Uterus (tissue), 3 donors: ENCODE measurements at regions not wholly inside any gene's neighbourhood (a gene's known extent, or its start where the extent isn't known, plus 50 kb on each side); places are given as distances from the start of the nearest gene placed in this dataset.

Experiments used
- DNase-seq, 2 donors: peaks; one replicate each; pipeline ENCODE4 v3.0.0-alpha.2; 2019 to 2020
- H3K27ac ChIP-seq, 2 donors: fragments of 200-600 bp; sonication (generic); 1 replicate in 1 of 2; 2 replicates in 1 of 2; pipeline ENCODE4 v1.5.1; 2016 to 2018
- H3K27me3 ChIP-seq, 2 donors: fragments of 200-600 bp; sonication (generic); one replicate each; pipeline ENCODE4 v1.5.1; 2018 to 2019; ENCODE audit warnings: control low read depth in 1 of 2
- H3K36me3 ChIP-seq, 2 donors: fragments of 200-600 bp; sonication (generic); one replicate each; pipeline ENCODE4 v1.5.1; 2019; ENCODE audit warnings: control low read depth in 1 of 2
- H3K4me1 ChIP-seq, 2 donors: fragments of 200-600 bp; sonication (generic); one replicate each; pipeline ENCODE4 v1.5.1; 2018 to 2019; ENCODE audit warnings: control low read depth in 1 of 2
- H3K4me3 ChIP-seq, 2 donors: fragments of 200-600 bp; sonication (generic); 1 replicate in 1 of 2; 2 replicates in 1 of 2; pipeline ENCODE4 v1.5.1; 2018 to 2019; ENCODE audit warnings: mild to moderate bottlenecking in 1 of 2
- H3K9me3 ChIP-seq, 2 donors: fragments of 200-600 bp; sonication (generic); one replicate each; pipeline ENCODE4 v1.5.1; 2019; ENCODE audit warnings: control low read depth in 1 of 2
- POLR2A ChIP-seq, 2 donors: fragments of 450-650 bp; IDR thresholded peaks; one replicate each; pipeline ENCODE4 v1.6.1; 2016; ENCODE audit warnings: antibody characterized with exemption in 2 of 2, mild to moderate bottlenecking in 1 of 2, moderate library complexity in 1 of 2
- intact Hi-C: fragments of 100-400 bp; cut with DNase I; formaldehyde crosslinking; loops from one replicate; pipeline ENCODE4 v1.15.1; 2023; ENCODE audit warnings: low total_unique reads
- TF ChIP-seq, protein P1 (sequence below), 4 experiments: fragments of 200-600 bp in 2 of 4; fragments of 450-650 bp in 2 of 4; sonication (generic) in 2 of 4; IDR thresholded peaks; one replicate each; pipeline ENCODE4 v1.5.1; 2016 to 2019; ENCODE audit warnings: antibody characterized with exemption in 4 of 4, mild to moderate bottlenecking in 2 of 4, moderate library complexity in 1 of 4
- donor health status: DM: yes; HTN: yes; CAD: no.

DNA sequence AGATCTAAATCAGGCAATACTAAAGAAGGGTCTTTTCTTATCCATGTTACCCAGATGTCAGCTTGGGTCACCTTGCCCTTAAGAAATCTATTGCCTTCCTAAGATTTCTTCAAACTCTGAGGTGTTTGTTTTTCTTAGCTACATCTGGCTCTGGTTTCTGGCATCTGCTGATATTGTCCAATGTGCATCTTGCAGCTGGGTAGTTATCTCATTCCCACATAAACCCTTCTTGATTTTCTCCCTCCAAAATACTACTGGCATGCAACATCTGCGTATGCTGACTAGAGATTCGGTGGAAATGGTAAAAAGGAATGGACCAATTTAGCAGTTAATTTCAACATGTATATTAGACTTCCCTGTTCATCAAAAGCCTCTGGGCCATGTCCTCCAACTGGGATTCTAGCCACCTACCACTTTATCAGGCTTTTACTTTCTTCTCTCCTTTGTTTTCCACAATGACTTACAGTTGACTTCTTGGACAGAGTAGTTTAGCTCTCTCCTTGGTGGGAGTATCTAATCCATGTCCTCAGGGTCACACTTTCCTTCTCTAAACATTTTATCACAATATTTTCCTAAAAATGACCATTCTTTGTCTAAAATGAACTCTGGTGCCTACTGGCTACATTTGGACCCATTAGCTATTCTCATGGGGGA is 324.8 kb upstream of the FAR2 start:
- intact Hi-C loops, result no loop called here

DNA sequence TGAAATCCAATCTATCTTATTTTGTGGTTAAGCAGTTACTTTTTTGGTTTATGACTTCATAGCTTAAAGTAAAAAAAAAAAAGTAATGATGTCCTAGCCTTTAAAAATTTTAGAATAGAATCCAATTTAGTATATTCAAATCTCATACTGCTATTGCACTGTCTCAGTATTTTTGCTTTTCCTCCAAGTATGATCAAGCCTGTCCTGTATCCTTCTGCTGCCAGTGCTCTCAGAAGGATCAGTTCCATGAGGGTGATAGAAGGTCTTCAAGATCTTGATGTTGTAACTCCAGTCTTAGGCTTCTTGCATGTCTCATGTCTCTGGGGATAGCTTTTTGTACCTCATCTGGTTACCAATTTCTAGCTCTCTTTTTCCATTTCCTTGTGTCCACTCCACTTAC is 324.2 kb upstream of the FAR2 start:
- intact Hi-C loops, result no loop called here
- H3K27me3 ChIP-seq, result no peaks in the 10 kb centered on the region
- no peak overlapping the region for H3K4me3 ChIP-seq
- H3K4me1 ChIP-seq, result no peaks in the 10 kb centered on the region
- H3K27ac ChIP-seq, result peak overlapping the region; percentile 50 to 58
- no peaks in the 10 kb centered on the region for H3K9me3 ChIP-seq
- no peak for DNase-seq
- TF ChIP-seq POLR2A (IDR thresholded peaks at IDR 0.05), result no peak
- TF ChIP-seq, protein P1, sequence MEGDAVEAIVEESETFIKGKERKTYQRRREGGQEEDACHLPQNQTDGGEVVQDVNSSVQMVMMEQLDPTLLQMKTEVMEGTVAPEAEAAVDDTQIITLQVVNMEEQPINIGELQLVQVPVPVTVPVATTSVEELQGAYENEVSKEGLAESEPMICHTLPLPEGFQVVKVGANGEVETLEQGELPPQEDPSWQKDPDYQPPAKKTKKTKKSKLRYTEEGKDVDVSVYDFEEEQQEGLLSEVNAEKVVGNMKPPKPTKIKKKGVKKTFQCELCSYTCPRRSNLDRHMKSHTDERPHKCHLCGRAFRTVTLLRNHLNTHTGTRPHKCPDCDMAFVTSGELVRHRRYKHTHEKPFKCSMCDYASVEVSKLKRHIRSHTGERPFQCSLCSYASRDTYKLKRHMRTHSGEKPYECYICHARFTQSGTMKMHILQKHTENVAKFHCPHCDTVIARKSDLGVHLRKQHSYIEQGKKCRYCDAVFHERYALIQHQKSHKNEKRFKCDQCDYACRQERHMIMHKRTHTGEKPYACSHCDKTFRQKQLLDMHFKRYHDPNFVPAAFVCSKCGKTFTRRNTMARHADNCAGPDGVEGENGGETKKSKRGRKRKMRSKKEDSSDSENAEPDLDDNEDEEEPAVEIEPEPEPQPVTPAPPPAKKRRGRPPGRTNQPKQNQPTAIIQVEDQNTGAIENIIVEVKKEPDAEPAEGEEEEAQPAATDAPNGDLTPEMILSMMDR (IDR thresholded peaks at IDR 0.05), result no peak
- H3K36me3 ChIP-seq, result no peaks in the 10 kb centered on the region

More for the DNA sequence above, 324.8 kb upstream of the FAR2 start:
- Histone ChIP-seq H3K27ac (peak overlapping the region; percentile 50 to 58), H3K27me3 (no peaks in the 10 kb centered on the region), H3K4me1 (no peaks in the 10 kb centered on the region), H3K4me3 (no peak overlapping the region), H3K36me3 (no peaks in the 10 kb centered on the region), H3K9me3 (no peaks in the 10 kb centered on the region)
- TF ChIP-seq, protein P1 (IDR thresholded peaks at IDR 0.05), result no peak
- no peak for TF ChIP-seq POLR2A (IDR thresholded peaks at IDR 0.05)
- no peak for DNase-seq

DNA sequence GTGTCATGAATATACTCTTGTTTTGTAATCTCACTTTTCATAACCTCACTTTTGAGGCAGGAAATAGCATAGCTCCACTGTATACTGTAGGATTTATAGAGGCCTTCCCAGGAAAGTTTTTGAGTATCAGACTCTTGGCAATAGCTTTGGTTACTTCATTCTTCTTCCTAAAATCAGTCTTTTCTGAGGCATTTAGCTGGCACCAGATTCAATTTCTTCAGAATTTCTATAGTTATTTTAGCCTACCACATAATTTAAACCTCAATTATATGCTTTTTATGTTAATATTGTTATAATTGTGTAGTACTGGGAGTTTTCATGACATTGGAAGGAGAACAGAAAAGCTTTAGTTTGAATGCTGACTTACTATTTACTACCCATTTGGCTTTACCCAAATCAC is 322.3 kb upstream of the FAR2 start:
- Histone ChIP-seq H3K4me1 (no peaks in the 10 kb centered on the region), H3K27me3 (no peaks in the 10 kb centered on the region), H3K4me3 (no peak overlapping the region), H3K36me3 (no peaks in the 10 kb centered on the region), H3K27ac (no peak overlapping the region), H3K9me3 (no peaks in the 10 kb centered on the region)
- TF ChIP-seq, protein P1 (IDR thresholded peaks at IDR 0.05), result no peak
- no peak for TF ChIP-seq POLR2A (IDR thresholded peaks at IDR 0.05)
- intact Hi-C loops, result no loop called here
- no peak for DNase-seq

DNA sequence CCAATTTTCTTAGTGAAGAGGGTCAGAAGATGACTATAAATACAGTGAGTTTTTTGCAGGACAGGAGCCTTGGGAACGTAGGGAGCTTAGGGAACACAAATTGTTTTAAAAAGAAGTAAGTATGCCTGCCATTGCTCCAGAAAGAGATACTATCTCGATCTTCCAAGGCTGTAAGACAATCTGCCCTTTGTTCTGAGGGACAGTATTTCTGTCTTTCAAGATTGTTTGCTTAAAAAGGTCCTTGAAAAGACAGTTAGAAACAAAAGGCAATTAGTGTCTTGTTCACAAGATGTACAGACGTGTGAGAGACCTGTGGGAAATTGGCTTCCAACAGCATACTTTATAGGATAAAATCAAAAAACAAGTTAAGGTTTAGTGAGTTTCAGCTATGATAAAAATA is 321.2 kb upstream of the FAR2 start:
- TF ChIP-seq, protein P1 (IDR thresholded peaks at IDR 0.05), result no peak
- TF ChIP-seq POLR2A (IDR thresholded peaks at IDR 0.05), result no peak
- H3K36me3 ChIP-seq, result no peaks in the 10 kb centered on the region
- no peak for DNase-seq
- H3K9me3 ChIP-seq, result no peaks in the 10 kb centered on the region
- H3K27ac ChIP-seq, result no peak overlapping the region
- intact Hi-C loops, result no loop called here
- H3K27me3 ChIP-seq, result no peaks in the 10 kb centered on the region
- H3K4me1 ChIP-seq, result no peaks in the 10 kb centered on the region
- no peak overlapping the region for H3K4me3 ChIP-seq

DNA sequence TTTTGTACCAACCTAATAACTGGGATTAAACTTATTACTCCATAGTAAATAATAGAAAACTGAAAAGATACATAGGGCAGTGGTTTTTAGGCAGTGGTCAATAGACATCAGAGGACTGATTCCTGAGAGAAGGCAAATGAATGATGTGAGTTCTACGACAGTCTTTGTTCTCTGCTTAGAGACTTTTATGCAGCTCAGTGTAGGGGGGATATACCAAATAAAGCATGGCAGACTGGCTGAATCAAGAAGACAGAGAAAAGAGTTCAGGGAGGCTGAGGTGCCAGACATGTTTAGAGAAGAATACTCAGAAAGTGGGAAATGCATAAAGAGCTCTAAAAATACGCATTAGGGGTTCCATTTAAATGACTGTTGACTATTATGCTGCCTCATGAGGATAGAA is 320.8 kb upstream of the FAR2 start:
- TF ChIP-seq, protein P1 (IDR thresholded peaks at IDR 0.05), result no peak
- no peak for TF ChIP-seq POLR2A (IDR thresholded peaks at IDR 0.05)
- no peaks in the 10 kb centered on the region for H3K9me3 ChIP-seq
- no peak for DNase-seq
- intact Hi-C loops, result no loop called here
- no peak overlapping the region for H3K27ac ChIP-seq
- no peak overlapping the region for H3K4me3 ChIP-seq
- H3K27me3 ChIP-seq, result no peaks in the 10 kb centered on the region
- H3K36me3 ChIP-seq, result no peaks in the 10 kb centered on the region
- no peaks in the 10 kb centered on the region for H3K4me1 ChIP-seq
